GM18507 (cell line): ENCODE measurements at regions not wholly inside any gene's neighbourhood (a gene's known extent, or its start where the extent isn't known, plus 50 kb on each side); places are given as distances from the start of the nearest gene placed in this dataset.
"Not testable (repeated sequence)": the region's sequence is repeated elsewhere in the genome, so short reads cannot be mapped to it uniquely, and the experiment has no call there.

Experiments used
- DNase-seq: peaks from one replicate; pipeline ENCODE4 v3.0.0; 2011; ENCODE audit warnings: low read depth; ENCODE audit not compliant: insufficient read length; ENCODE audit errors: extremely low spot score
- FAIRE-seq: peaks from 2 replicates; lab custom pipeline; 2011; peaks lifted over from hg19 to GRCh38; lab: Jason Lieb, UNC

DNA sequence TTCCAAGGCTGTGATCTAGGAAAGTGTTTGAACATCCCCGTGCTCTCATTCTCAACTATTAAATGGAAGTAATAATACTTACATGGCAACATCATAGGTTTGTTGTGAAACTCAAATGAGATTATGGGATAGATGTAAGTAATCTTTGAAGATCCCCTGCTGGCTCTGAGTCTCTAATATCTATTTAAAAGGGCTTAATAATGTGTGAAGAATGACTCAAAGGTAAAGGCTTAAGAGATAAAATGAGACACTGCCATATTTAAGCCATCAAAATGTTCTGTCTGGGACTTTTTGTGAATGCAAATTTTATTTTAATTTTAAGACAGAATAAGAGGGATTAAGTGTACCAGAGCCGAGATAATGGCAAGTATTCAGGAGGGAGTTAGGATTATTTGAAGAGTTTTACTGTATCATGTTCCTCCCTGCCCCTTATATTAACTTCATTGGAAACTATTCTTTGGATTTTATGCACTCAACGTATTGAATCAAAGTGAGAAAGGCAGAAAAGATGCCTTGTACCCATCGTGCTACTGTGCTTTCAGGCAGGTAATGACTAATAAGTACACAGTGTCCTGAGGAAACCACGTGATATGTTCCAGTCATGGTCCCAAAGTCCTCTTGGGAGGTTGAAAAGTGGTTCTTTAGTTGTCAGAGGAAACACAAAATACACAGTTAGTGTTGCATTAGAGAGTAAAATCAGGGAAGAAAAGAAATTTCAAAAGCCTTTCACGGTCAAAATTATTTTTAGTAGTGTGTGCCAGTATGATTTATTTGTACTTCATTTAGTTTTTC is 192.4 kb downstream of the RBM46 start:
- no peak for DNase-seq
- no peak for FAIRE-seq

DNA sequence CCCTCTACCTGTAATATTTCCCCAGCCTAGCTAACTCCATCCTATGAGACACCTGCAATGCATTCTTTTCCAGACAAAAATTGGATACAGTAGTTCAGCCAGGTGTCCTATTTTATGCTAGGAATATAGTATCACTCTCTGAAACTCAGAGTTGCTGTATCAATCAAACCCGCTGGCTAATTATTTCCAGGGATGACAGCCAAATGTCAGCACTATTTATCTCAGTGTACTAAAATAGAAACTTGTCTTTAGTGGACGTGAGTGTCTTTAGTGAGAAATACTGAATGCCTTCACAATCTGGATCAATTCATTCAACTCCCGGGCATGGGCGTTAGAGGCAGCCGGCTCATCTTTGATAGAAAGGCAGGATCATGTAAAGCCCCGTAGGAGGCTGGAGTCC is 196.2 kb downstream of the RBM46 start:
- no peak for DNase-seq
- FAIRE-seq, result no peak

DNA sequence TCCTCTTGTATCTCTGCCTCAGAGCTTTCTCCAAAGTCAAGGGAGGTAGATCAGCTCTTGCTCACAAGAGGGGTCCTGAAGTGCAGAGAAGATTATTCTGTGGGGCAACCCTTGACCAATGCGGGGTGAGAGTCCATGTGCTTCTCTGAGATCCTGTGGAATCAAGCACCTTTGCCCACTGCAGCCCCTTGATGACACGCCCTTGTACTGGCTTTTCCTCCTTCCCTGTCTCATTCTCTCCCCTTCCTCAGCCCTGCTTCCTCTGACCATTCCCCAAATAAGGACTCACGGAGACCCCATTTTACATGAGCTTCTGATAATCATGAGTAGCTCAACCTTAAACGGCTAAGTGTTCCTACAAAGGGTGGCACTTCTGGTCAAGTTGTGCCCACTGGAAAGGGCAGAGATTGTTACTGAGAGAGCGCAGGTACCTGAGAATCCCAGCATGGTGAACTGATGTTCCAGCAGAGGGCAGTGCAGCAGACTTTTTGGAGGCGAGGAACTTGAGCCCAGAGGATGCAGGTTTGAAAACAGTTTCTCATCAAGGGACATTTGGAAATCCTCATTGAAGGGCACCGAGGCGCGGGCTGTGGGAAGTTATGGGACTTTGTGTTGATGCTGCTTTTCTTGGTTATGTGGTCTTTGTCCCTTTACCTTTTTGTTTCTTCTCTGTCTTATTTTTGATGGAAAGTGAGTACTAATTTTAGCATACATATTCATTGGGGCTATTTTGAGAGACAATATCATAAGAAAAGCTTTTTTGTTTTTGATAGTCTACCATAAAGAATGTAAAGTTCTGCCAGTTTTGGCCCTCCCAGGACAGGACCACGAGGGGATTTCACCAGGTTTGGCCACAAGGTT is 201.3 kb downstream of the RBM46 start:
- DNase-seq (no peak), FAIRE-seq (peak; percentile 86)

DNA sequence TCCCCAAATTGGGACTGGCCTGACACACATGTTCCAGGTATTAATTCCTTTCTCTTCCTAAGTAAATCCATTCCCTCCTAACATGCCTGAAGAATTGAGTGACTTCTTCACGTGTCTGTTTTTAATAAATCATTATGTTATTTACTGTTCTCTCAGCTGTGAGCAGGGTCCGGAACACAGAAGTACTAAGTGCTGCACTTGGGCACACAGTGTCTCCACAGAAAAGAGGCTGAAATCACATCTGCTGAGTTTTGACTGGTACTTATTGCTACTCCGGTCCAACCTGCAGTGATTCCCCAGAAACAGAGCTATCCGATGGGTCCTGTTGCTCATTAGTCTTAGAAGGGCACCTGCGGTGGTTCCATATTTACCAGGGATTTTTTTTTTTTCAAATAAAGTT is 202.6 kb downstream of the RBM46 start:
- FAIRE-seq (no peak), DNase-seq (no peak)

DNA sequence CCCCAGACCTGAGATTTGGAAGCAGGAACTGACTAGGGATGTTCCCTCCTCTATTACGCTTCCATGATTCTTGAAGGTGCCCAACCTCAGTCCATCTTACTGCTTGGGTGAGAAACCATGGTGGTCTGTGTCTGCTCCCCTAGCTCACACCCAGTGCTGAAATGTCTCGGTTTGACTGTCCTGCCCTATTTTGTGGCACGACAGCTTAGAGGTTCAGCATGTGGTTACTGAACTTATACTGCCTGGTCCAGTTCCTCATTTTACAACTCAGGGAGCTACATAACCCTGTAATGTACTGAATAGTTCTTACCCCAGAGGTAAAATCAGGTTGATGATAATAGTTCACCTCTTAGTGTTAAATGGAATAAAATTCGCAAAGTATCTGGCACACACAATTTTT is 203.1 kb downstream of the RBM46 start:
- FAIRE-seq, result peak; percentile 5
- DNase-seq, result peak; percentile 4

DNA sequence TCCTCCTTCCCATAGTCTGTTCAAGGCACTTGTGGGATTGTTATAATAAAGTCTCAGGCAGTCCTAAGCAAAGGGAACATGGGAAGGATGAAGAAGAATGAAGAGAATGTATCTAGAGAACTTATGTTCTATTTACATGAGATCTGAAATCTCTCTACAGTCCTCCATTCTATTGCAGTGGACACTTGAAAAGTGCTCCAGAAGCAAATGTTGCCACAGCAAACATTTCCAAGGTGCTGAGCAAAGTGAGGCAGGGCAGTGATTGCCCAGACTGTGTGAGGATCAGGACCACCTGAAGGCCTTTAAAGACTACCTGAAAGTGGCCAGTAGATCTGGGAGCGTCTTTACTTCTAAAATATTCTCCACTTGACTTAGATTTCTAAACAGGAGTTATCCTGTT is 203.5 kb downstream of the RBM46 start:
- FAIRE-seq (no peak), DNase-seq (no peak)

DNA sequence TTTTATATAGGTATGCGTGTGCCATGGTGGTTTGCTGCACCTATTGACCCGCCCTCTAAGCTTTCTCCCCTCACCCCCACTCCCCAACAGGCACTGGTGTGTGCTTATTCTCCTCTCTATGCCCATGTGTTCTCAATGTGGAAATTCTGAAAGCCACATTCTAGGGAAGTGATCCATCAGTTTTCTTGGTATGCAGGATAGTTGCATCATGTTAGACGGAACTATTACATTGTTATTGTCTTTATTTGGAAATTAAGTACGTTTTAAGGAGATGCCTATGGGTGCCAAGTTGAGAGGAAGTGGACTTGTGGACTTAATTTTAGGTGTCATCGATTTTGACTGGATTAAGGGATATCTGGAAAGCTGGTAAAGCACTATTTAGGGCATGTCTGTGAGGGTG is 204.6 kb downstream of the RBM46 start:
- no peak for DNase-seq
- no peak for FAIRE-seq

DNA sequence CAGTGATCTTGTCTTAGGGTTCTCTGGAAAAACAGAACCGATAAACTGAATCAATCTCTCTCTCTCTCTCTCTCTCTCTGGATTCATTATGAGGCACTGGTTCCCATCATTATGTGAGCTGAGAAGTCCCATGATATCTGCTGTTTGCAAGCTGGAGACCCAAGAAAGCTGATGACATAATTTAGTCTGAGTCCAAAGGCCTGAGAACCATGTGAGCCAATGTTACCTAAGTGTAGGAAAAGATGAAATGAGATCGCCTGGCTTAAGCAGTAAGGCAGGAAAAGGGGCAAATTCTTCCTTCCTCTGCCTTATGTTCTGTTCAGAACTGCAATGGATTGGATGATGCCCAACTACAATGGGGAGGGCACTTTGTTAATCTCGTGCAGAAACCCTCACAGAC is 207.4 kb downstream of the RBM46 start:
- FAIRE-seq (no peak), DNase-seq (no peak)

DNA sequence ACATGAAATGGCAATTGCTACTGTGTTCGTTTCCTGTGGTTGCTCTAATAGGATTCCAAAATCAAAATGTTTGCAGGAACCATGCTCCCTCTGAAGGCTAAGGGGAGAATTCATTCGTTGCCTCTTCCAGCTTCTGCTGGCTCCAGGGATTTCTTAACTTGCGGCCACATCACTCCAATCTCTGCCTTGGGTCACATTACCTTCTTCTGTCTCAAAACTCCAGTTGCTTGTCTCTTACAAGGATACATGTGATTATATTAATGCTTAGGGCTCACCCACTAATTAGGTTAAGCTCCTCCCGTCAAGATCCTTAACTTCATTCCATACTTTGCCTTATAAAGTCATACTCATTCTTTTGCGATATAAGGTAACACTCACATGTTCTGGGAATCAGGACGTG is 208.4 kb downstream of the RBM46 start:
- DNase-seq (no peak), FAIRE-seq (no peak)

DNA sequence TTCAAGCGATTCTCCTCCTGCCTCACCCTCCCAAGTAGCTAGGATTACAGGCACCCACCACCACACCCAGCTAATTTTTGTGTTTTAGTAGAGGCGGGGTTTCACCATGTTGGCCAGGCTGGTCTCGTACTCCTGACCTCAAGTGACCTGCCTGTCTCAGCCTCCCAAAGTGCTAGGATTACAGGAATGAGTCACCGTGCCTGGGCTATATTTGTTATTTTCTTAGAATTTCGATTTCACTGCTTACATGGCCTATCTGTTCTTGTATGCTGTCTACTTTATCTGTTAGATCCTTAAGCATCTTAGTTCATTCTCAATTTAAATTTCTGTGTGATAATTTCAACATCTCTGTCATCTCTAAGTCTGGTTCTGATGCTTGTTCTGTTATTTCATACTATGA is 210.6 kb upstream of the NPY2R start:
- not testable (repeated sequence) for DNase-seq, FAIRE-seq

DNA sequence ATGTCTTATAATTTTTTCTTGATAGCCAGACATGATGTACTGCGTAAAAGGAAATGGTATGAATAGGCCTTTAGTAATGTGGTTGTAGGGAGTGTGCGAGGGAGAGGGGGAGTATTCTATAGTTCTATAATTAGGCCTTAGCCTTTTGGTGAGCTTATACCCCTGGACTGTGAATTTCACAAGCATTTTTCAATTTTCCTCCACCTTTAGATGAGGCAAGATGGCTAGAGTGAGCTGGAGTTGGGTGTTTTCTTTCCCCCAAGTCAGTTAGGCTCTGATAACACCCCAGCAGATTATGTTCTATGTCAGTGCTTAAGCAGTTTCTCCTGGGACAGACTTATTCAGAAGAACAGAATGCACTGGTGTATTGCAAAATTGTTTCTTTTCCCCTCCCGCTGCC is 210.2 kb upstream of the NPY2R start:
- DNase-seq (no peak), FAIRE-seq (no peak)

DNA sequence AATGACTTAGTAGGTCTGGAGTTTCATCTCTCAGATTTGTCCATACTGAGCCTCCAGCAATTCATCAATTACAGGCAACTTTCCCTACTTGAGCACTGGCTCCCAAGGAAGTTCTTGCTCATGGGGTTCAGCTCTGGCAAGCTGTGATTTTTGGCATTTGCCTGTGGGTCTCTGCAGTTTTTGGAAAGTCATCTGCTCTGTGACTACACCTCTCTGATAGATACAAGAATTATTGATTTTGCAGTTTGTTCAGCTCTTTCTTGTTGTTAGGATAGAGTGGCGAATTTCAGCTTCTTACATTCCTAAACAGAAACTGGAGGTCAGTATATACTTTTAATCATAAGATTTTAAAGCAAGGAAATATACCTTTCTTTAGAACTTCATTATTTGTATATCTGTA is 209.7 kb upstream of the NPY2R start:
- FAIRE-seq (no peak), DNase-seq (no peak)

DNA sequence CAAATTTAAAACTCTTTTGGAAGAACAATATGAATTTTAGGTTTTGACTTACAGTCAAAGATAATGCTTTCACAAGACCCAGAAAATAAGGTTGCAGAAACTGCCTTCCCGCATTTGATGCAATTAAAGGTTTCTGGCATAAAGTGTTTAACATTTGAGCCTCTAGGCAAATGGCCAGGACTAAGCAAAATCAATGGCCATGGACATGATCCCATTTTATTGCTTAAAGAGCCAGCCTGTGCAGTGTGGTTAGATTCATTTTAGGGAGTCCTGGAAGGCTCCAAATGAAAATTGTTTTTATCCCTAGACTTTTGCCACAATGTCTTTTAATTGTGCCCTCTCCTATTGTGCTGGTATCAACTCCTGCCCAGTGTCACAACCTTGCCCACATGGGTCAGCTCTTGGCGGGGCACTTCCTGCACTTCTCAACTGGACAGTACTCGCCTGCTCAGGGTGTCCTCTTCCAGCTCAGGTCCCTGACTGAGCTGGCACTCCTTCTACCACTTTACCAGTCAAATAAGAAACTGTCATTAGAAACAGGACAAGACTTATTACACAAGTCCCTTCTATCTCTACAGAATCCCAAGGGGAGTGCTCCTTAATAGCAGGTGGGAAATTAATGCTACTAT is 208.4 kb upstream of the NPY2R start:
- DNase-seq (no peak), FAIRE-seq (no peak)

DNA sequence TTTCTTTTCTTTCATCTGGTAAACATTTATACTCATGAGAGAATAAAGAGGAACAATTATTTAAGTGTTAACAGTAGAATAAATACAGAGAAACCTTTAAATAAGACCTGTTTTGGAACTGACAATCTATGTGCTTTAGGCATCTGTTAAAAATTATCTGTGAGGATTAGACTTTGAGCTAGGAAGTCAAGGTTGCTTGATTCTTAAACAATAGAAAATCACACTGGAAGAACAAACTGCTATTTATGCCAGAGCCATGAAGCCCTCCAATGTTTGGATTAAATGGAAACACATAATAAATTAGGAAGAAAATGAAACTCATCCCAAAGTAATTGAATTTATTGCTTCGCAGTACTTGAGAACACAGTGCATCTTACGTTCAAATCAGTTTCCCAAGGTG is 207.2 kb upstream of the NPY2R start:
- DNase-seq (no peak), FAIRE-seq (no peak)

DNA sequence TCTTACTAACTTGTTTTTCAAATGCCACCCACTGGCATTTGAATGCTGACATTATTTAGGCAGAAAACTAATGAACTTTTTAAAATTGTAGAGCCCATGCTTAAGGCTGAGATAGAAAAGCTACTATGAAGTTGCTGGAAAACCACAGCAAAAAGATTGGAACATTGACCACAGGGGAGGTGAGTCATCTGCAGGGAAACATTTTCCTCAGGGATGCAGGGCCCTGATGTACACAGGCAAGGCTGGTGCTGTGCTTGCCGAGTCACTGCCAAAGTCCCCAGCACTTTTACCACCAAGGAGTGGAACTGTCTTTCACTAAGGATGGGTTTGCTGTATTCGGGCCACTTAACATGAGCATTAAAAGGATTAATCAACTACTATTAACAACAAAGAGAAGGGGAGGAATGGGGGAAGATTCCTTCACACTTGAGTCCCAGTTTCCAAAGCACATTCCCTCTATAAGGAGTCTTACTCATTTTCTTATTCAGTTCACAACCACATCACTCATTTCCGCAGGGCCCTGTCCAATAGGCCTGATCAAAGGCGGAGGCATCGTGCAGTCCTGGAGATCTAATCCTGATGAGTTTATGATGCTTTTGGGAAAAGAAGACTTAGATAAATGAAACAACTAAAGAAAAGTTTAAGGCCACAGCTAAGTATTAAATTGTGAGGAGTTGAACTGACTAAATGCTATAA is 202.9 kb upstream of the NPY2R start:
- no peak for DNase-seq
- FAIRE-seq, result no peak

DNA sequence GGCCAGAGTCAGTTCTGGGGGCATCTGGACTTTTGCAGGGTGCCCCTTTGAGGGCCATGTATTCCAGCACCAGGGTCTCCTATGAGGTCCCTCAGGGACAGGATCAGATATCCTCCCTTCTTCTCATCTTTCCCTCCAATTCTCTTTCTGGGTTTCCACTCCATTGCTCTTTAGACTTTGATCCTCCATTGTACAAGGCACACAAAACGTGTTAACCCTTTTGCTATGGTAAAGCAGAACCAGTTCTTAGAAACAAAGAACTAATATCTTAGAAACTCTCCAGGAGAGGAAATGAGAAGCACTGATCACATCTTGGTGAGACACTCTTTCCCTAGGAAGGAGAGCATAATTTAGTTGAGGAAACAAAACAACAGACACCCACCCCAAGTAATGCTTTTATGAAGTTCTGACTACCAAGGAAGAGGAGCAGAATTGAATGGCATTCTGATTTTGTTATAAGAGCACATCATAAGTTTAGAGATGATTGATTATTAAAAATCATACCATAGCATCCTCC is 200.7 kb upstream of the NPY2R start:
- FAIRE-seq (no peak), DNase-seq (no peak)

DNA sequence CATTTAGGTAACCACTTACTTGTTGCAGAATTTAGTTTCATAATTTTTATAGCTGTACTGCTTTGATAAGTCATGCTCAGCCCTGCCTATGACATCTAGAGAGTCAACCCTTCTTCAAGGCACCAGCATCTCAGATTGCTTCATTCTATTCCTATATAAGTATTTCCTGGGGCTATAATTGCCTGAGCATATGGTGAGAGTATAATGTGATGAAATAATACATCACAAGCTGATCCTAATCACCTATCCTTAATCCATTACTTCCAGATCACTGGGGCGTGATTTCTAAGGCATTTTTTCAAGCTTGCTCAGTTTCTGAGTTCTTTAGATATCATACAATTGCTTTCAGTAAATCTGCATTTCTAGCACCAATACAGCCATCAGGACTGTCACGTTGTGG is 200.0 kb upstream of the NPY2R start:
- FAIRE-seq (no peak), DNase-seq (no peak)

DNA sequence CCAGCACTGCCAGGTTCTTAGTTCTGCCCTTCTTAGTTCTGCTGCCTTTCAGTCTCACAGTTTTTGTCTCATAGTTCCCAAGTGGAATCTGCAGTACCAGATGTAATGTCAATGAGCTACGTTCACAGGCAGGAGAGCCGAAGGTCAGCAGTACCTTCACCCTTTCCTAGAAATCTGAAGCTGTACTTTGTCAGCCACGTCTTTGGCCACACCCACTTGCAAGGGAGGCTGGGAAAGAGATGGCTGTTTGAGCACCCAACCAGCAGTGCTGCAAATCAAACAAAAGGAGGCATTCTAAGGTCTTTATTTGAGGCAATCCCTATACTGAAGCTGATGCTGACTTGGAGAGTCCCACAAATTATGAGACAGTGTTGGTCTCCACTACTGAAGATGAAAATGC is 199.1 kb upstream of the NPY2R start:
- FAIRE-seq (no peak), DNase-seq (no peak)

DNA sequence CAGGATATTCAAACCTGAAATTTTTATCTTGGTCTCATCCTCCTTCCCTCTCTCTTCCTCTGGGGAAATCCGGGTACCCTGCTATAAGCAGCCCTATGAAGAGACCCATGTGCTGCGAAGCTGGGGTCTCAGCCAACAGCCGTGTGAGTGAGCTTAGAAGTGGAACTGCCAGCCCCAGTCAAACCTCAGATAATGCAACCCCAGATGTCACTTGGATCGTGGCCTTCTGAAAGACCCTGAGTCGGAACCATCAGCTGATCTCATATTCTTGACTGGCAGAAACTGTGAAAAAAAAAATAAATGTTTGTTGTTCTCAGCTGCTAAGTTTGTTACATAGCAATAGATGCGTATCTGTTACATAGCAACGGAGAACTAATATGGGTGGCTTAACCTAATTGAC is 198.1 kb upstream of the NPY2R start:
- no peak for FAIRE-seq
- no peak for DNase-seq
